Psoas muscle (tissue), 7 donors: ENCODE measurements at regions not wholly inside any gene's neighbourhood (a gene's known extent, or its start where the extent isn't known, plus 50 kb on each side); places are given as distances from the start of the nearest gene placed in this dataset.

Source experiments
- ATAC-seq, 4 donors: fragments of 200-7000 bp; cut with Tn5 transposase; one replicate each; pipeline ENCODE4 v1.9.1; 2020; ENCODE audit warnings: moderate library complexity in 3 of 4, mild to moderate bottlenecking in 2 of 4
- DNase-seq, 2 donors: peaks; one replicate each; pipeline ENCODE4 v3.0.0-alpha.2; 2020
- H3K27ac ChIP-seq: fragments of 200-600 bp; one replicate; pipeline ENCODE4 v1.8.0; 2022
- H3K27me3 ChIP-seq, 3 donors: fragments of 200-600 bp in 1 of 3; one replicate each; pipeline versions ENCODE4 v1.6.1 to v1.8.0; 2013 to 2022; ENCODE audit warnings: low read length in 2 of 3, mild to moderate bottlenecking in 2 of 3, moderate library complexity in 1 of 3; ENCODE audit not compliant: insufficient read depth in 3 of 3
- H3K36me3 ChIP-seq, 2 donors: fragments of 200-600 bp in 1 of 2; one replicate each; pipeline versions ENCODE4 v1.6.1 to v1.8.0; 2013 to 2022; ENCODE audit warnings: low read depth in 1 of 2, mild to moderate bottlenecking in 1 of 2, moderate library complexity in 1 of 2; ENCODE audit not compliant: insufficient read depth in 1 of 2
- H3K4me1 ChIP-seq: fragments of 200-600 bp; one replicate; pipeline ENCODE4 v1.8.0; 2022
- H3K4me3 ChIP-seq: fragments of 200-600 bp; one replicate; pipeline ENCODE4 v1.8.0; 2022; ENCODE audit warnings: mild to moderate bottlenecking
- H3K9me3 ChIP-seq: fragments of 200-600 bp; one replicate; pipeline ENCODE4 v1.8.0; 2022
- CTCF ChIP-seq: fragments of 200-600 bp; IDR thresholded peaks from one replicate; pipeline ENCODE4 v1.8.0; 2022; ENCODE audit warnings: antibody characterized with exemption
- WGBS, 3 donors: extraction: QIAGEN DNeasy Blood & Tissue Kit; methylation state at CpG; one replicate each; pipeline versions ENCODE4 v1.1.6 to v1.1.7; 2013; 5-methylcytosine and 5-hydroxymethylcytosine counted together
- intact Hi-C, 2 donors: fragments of 100-400 bp; cut with DNase I; formaldehyde crosslinking; loops; one replicate each; pipeline versions ENCODE4 v1.11.0 to v1.14.2; 2022
- donor health status: healthy with polysubstance abuse.
- donor health status: DM: no; HTN: no; CAD: no; lungs with moderate emphysema.
- donor health status: Bipolar disorder and iron deficiency.
- donor health status: healthy.
- donor health status: DM: yes; HTN: yes; CAD: no.
- donor health status: DM: no; HTN: no; CAD: no.
- donor health status: DM: yes; HTN: yes; CAD: no.

DNA sequence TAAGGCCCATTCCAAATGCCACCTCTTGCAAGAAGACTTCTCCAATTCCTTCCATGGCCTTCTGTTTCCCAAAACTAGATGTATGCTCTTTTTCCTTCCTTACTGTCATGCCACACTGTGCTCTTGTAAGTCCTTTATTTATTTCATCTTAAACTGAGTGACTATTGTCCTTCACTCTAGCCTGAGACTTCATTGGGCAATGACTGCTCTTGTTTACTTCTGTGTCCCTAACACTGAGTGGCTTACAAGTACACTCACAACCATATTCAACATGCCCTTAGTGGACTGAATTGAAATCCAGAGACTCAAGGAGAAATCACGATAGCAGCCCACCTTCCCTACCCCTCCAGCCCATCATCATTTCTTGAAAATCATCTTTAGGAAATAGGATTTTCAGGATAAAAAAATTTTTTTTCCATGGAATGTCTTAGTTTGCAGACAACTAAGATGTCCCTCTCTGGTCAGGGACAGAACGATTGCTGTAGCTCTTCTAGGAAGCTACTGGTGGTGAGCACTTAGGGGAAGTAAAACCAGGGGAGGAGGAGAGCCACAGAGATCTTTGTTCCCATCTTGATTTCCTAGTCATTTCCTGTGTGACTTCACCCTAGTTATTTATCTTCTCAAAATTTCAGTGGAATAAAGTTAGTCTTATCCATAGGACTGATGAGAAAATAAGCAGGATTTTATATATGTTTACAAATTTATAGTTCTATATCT, 80.7 kb downstream of the CYRIA start:
- no peak overlapping the region for H3K4me3 ChIP-seq
- DNase-seq (no peak), ATAC-seq (no peak)
- H3K9me3 ChIP-seq = no peaks in the 10 kb centered on the region
- H3K27ac ChIP-seq = no peak overlapping the region
- H3K36me3 ChIP-seq = peaks cover 0 to 14% of the 10 kb centered on the region in 2 donors
- TF ChIP-seq CTCF = no peak
- WGBS, 3 donors = 79 to 92% (median 80%) methylated on average over 2 of the region's 2 CpGs
- H3K4me1 ChIP-seq = no peaks in the 10 kb centered on the region
- no peaks in the 10 kb centered on the region for H3K27me3 ChIP-seq
- intact Hi-C loops = no loop called here

GRCh38 chr2:16584084-16584483, 81.5 kb downstream of the CYRIA start:
- DNase-seq = no peak
- Histone ChIP-seq H3K36me3 (peaks cover 0 to 14% of the 10 kb centered on the region in 2 donors), H3K4me3 (no peak overlapping the region), H3K4me1 (no peaks in the 10 kb centered on the region), H3K9me3 (no peaks in the 10 kb centered on the region), H3K27me3 (no peaks in the 10 kb centered on the region), H3K27ac (no peak overlapping the region)
- intact Hi-C loops = no loop called here
- 78 to 94% (median 90%) methylated on average over 2 of the region's 2 CpGs for WGBS, 3 donors
- TF ChIP-seq CTCF = no peak
- no peak for ATAC-seq

- H3K4me3 ChIP-seq = no peak overlapping the region
- no peaks in the 10 kb centered on the region for H3K9me3 ChIP-seq
- DNase-seq (no peak), ATAC-seq (no peak)
- peaks cover 0 to under 1% of the 10 kb centered on the region in 2 donors for H3K36me3 ChIP-seq
- H3K4me1 ChIP-seq = no peaks in the 10 kb centered on the region
- H3K27me3 ChIP-seq = no peaks in the 10 kb centered on the region
- H3K27ac ChIP-seq = no peak overlapping the region
- no peak for TF ChIP-seq CTCF
- 95 to 100% (median 99%) methylated on average over 1 of the region's 1 CpG for WGBS, 3 donors
- intact Hi-C loops = no loop called here
Observed at GRCh38 chr2:16581241-16581640, 84.4 kb downstream of the CYRIA start.

- Histone ChIP-seq H3K9me3 (no peaks in the 10 kb centered on the region), H3K36me3 (no peaks in the 10 kb centered on the region), H3K27ac (no peak overlapping the region), H3K4me1 (peaks cover 7% of the 10 kb centered on the region), H3K4me3 (no peak overlapping the region), H3K27me3 (no peaks in the 10 kb centered on the region)
- DNase-seq (no peak), ATAC-seq (no peak)
- WGBS, 3 donors = 66 to 77% (median 66%) methylated on average over 3 of the region's 3 CpGs
- intact Hi-C loops = no loop called here
- TF ChIP-seq CTCF = no peak
Observed at GRCh38 chr2:16578081-16578480, 87.6 kb downstream of the CYRIA start.

DNA sequence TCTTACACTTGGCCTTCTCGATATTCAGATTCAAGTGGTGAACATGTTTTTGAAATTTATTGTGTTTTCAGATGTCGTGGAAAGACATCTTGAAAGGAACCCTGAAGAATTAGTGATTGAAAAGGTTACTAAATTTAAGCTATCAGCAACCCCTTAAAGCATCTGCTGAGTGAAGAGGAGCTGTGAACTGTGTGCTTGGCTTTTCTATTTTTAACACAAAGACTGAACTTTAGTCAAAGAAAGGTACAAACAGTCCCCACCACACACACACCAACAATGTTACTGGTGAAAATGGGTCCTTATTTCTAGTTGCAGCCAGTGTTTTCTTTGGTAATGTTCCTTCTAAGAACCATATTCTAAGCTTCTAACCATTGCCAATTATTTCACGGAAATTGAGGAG, 95.1 kb downstream of the CYRIA start:
- no peak for DNase-seq
- peak in 2 of 4 donors; percentile 56 to 75 for ATAC-seq
- WGBS, 3 donors = 35 to 54% (median 48%) methylated on average over 3 of the region's 3 CpGs
- peak overlapping the region; percentile 80 for H3K27ac ChIP-seq
- no peak overlapping the region for H3K4me3 ChIP-seq
- no peak for TF ChIP-seq CTCF
- H3K36me3 ChIP-seq = peaks cover 0 to 3% of the 10 kb centered on the region in 2 donors
- H3K9me3 ChIP-seq = no peaks in the 10 kb centered on the region
- intact Hi-C loops = no loop called here
- H3K4me1 ChIP-seq = peaks cover 56% of the 10 kb centered on the region
- H3K27me3 ChIP-seq = no peaks in the 10 kb centered on the region
